ENCODE measurements at regions not wholly inside any gene's neighbourhood (a gene's known extent, or its start where the extent isn't known, plus 50 kb on each side); places are given as distances from the start of the nearest gene placed in this dataset.

DNA sequence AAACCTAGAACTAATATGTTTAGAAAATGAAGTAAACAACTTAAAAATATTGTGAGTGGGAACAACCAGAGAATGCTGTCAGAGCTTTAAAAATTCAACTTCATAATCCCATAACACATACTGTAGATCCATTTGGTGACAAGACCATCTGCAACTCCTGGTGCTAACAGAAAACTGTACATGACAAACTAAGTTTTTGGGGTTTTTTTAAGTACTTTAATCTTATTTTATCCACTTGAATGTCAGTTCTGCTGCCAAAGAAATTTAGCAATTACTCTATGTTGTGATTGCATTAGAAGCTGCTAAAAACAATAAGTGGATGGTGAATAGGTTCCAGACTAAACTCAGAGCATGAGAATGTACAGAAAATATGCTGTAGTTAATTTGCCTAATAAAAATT is 345.4 kb downstream of the COL12A1 start:
- TF ChIP-seq, protein P1, sequence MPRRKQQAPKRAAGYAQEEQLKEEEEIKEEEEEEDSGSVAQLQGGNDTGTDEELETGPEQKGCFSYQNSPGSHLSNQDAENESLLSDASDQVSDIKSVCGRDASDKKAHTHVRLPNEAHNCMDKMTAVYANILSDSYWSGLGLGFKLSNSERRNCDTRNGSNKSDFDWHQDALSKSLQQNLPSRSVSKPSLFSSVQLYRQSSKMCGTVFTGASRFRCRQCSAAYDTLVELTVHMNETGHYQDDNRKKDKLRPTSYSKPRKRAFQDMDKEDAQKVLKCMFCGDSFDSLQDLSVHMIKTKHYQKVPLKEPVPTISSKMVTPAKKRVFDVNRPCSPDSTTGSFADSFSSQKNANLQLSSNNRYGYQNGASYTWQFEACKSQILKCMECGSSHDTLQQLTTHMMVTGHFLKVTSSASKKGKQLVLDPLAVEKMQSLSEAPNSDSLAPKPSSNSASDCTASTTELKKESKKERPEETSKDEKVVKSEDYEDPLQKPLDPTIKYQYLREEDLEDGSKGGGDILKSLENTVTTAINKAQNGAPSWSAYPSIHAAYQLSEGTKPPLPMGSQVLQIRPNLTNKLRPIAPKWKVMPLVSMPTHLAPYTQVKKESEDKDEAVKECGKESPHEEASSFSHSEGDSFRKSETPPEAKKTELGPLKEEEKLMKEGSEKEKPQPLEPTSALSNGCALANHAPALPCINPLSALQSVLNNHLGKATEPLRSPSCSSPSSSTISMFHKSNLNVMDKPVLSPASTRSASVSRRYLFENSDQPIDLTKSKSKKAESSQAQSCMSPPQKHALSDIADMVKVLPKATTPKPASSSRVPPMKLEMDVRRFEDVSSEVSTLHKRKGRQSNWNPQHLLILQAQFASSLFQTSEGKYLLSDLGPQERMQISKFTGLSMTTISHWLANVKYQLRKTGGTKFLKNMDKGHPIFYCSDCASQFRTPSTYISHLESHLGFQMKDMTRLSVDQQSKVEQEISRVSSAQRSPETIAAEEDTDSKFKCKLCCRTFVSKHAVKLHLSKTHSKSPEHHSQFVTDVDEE (CRISPR knock-in tag; IDR thresholded peaks at IDR 0.05): no peak
- TF ChIP-seq TOX (CRISPR knock-in tag; IDR thresholded peaks at IDR 0.05; ENCODE audit: borderline replicate concordance): no peak
- no peak for TF ChIP-seq ZFP30 (CRISPR knock-in tag; IDR thresholded peaks at IDR 0.05)
- no peak for TF ChIP-seq ZC3H10 (CRISPR knock-in tag; IDR thresholded peaks at IDR 0.05)
- no peak for TF ChIP-seq RARB (CRISPR knock-in tag; IDR thresholded peaks at IDR 0.05)
- TF ChIP-seq, protein P2, sequence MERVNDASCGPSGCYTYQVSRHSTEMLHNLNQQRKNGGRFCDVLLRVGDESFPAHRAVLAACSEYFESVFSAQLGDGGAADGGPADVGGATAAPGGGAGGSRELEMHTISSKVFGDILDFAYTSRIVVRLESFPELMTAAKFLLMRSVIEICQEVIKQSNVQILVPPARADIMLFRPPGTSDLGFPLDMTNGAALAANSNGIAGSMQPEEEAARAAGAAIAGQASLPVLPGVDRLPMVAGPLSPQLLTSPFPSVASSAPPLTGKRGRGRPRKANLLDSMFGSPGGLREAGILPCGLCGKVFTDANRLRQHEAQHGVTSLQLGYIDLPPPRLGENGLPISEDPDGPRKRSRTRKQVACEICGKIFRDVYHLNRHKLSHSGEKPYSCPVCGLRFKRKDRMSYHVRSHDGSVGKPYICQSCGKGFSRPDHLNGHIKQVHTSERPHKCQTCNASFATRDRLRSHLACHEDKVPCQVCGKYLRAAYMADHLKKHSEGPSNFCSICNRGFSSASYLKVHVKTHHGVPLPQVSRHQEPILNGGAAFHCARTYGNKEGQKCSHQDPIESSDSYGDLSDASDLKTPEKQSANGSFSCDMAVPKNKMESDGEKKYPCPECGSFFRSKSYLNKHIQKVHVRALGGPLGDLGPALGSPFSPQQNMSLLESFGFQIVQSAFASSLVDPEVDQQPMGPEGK (CRISPR knock-in tag; IDR thresholded peaks at IDR 0.05; ENCODE audit: borderline replicate concordance): no peak
- no peak for TF ChIP-seq SNAI2 (CRISPR knock-in tag; IDR thresholded peaks at IDR 0.05)
- TF ChIP-seq BACH2 (CRISPR knock-in tag; IDR thresholded peaks at IDR 0.05; ENCODE audit: borderline replicate concordance): no peak
- no peak for TF ChIP-seq ESRRG (CRISPR knock-in tag; IDR thresholded peaks at IDR 0.05)
- no peak for TF ChIP-seq ZNF70 (CRISPR knock-in tag; IDR thresholded peaks at IDR 0.05)
- no peak for TF ChIP-seq TCF4 (CRISPR knock-in tag; IDR thresholded peaks at IDR 0.05; ENCODE audit: borderline replicate concordance)
- TF ChIP-seq ARNTL (CRISPR knock-in tag; IDR thresholded peaks at IDR 0.05; ENCODE audit: borderline replicate concordance, low read depth): no peak
- TF ChIP-seq CSDC2 (CRISPR knock-in tag; IDR thresholded peaks at IDR 0.05): no peak
- TF ChIP-seq ISL1 (CRISPR knock-in tag; IDR thresholded peaks at IDR 0.05): no peak
- ATAC-seq: no peak

DNA sequence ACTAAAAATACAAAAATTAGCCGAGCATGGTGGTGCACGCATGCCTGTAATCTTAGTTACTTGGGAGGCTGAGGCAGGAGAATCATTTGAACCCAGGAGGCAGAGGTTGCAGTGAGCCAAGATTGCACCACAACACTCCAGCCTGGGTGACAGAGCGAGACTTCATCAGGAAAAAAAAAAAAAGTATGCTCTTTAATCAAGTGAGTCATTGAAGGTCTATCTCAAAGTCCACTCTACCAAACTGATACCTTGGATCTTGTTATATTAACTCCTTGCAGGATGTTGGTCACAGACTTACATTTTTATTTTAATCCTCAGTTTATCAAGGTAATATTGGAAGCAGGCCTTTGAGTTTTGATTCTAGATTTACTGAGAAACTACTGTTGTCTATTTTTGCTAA is 348.7 kb downstream of the COL12A1 start:
- no peak for ATAC-seq
- TF ChIP-seq ISL1 (CRISPR knock-in tag; IDR thresholded peaks at IDR 0.05) (no peak), TOX (CRISPR knock-in tag; IDR thresholded peaks at IDR 0.05; ENCODE audit: borderline replicate concordance) (no peak), ZNF8 (CRISPR knock-in tag; IDR thresholded peaks at IDR 0.05) (no peak)
- TF ChIP-seq, protein P3, sequence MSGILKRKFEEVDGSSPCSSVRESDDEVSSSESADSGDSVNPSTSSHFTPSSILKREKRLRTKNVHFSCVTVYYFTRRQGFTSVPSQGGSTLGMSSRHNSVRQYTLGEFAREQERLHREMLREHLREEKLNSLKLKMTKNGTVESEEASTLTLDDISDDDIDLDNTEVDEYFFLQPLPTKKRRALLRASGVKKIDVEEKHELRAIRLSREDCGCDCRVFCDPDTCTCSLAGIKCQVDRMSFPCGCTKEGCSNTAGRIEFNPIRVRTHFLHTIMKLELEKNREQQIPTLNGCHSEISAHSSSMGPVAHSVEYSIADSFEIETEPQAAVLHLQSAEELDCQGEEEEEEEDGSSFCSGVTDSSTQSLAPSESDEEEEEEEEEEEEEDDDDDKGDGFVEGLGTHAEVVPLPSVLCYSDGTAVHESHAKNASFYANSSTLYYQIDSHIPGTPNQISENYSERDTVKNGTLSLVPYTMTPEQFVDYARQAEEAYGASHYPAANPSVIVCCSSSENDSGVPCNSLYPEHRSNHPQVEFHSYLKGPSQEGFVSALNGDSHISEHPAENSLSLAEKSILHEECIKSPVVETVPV (CRISPR knock-in tag; IDR thresholded peaks at IDR 0.05): no peak

DNA sequence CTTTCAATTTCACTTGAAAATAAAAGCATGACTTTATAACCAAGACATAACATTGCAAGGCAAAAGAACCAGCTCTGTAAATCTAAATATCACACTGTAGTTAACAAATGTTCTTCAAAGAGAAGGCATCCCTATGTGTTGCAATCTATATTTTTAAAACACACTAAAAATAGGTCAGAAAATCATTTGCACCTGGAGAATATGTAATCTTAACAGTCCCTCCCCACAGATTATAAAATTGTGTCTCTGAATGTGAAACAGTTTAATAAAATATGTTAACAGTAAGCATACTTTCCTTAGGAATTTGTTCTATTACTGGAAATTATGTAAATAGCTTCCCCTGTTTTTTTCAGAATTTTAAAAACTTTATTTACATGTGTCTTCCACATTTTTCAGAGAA is 351.9 kb downstream of the COL12A1 start:
- no peak for TF ChIP-seq PPARA (CRISPR knock-in tag; IDR thresholded peaks at IDR 0.05; ENCODE audit: borderline replicate concordance)
- no peak for TF ChIP-seq RARB (CRISPR knock-in tag; IDR thresholded peaks at IDR 0.05)
- TF ChIP-seq GLIS3 (CRISPR knock-in tag; IDR thresholded peaks at IDR 0.05): no peak
- TF ChIP-seq ZNF565 (CRISPR knock-in tag; conservative IDR thresholded peaks at IDR 0.05; ENCODE audit: low read depth): no peak
- TF ChIP-seq, protein P4, sequence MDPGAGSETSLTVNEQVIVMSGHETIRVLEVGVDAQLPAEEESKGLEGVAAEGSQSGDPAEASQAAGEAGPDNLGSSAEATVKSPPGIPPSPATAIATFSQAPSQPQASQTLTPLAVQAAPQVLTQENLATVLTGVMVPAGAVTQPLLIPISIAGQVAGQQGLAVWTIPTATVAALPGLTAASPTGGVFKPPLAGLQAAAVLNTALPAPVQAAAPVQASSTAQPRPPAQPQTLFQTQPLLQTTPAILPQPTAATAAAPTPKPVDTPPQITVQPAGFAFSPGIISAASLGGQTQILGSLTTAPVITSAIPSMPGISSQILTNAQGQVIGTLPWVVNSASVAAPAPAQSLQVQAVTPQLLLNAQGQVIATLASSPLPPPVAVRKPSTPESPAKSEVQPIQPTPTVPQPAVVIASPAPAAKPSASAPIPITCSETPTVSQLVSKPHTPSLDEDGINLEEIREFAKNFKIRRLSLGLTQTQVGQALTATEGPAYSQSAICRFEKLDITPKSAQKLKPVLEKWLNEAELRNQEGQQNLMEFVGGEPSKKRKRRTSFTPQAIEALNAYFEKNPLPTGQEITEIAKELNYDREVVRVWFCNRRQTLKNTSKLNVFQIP (CRISPR knock-in tag; IDR thresholded peaks at IDR 0.05; ENCODE audit: borderline replicate concordance, low read depth): no peak
- ATAC-seq: no peak

DNA sequence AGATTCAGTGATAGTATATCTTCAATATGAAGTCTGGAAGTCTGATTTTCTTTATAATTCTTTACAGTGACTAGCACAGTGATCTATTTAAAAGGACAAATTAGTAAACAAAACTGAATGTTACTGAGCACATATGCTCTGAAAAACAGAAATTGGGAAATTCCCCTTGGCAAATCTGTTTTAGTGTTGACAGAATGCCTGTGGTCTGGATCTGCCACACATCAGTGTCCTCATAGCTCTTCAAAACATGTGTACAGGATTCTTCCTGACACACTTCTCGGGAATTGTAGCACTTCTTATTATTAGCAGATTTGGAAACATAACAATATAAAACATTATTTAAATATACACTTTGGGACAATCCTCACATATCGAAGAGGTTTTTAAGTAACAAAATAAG is 354.3 kb downstream of the COL12A1 start:
- ATAC-seq: no peak
- TF ChIP-seq BACH2 (CRISPR knock-in tag; IDR thresholded peaks at IDR 0.05; ENCODE audit: borderline replicate concordance): no peak
- TF ChIP-seq ARNTL (CRISPR knock-in tag; IDR thresholded peaks at IDR 0.05; ENCODE audit: borderline replicate concordance, low read depth): no peak
- TF ChIP-seq, protein P3 (CRISPR knock-in tag; IDR thresholded peaks at IDR 0.05): no peak
- TF ChIP-seq ZNF70 (CRISPR knock-in tag; IDR thresholded peaks at IDR 0.05): no peak
- TF ChIP-seq SNAI2 (CRISPR knock-in tag; IDR thresholded peaks at IDR 0.05): no peak
- TF ChIP-seq ZNF8 (CRISPR knock-in tag; IDR thresholded peaks at IDR 0.05): no peak
- TF ChIP-seq ZNF565 (CRISPR knock-in tag; conservative IDR thresholded peaks at IDR 0.05; ENCODE audit: low read depth): no peak
- TF ChIP-seq, protein P1 (CRISPR knock-in tag; IDR thresholded peaks at IDR 0.05): no peak
- TF ChIP-seq ESRRG (CRISPR knock-in tag; IDR thresholded peaks at IDR 0.05): no peak
- TF ChIP-seq ZC3H10 (CRISPR knock-in tag; IDR thresholded peaks at IDR 0.05): no peak
- no peak for TF ChIP-seq ZFP3 (CRISPR knock-in tag; IDR thresholded peaks at IDR 0.05)
- no peak for TF ChIP-seq TCF4 (CRISPR knock-in tag; IDR thresholded peaks at IDR 0.05; ENCODE audit: borderline replicate concordance)
- no peak for TF ChIP-seq ISL1 (CRISPR knock-in tag; IDR thresholded peaks at IDR 0.05)
- TF ChIP-seq RARB (CRISPR knock-in tag; IDR thresholded peaks at IDR 0.05): no peak
- TF ChIP-seq OSR1 (CRISPR knock-in tag; IDR thresholded peaks at IDR 0.05): no peak

All from SK-N-SH treated with all-trans-retinoic acid at 6 μM for 48 hours (cell line).